Smooth muscle cell (in vitro differentiated cells): ENCODE measurements at regions not wholly inside any gene's neighbourhood (a gene's known extent, or its start where the extent isn't known, plus 50 kb on each side); places are given as distances from the start of the nearest gene placed in this dataset.

Source experiments
- DNase-seq: peaks from one replicate; lab custom pipeline; 2025; ENCODE audit not compliant: unreplicated experiment; lab: John Stamatoyannopoulos, UW
- H2AFZ ChIP-seq: fragments of 200-600 bp; sonication (generic); 2 replicates; pipeline ENCODE4 v1.6.0; 2016; ENCODE audit warnings: antibody characterized with exemption, low read depth, mild to moderate bottlenecking
- H3F3A ChIP-seq: fragments of 200-600 bp; sonication (generic); 2 replicates; pipeline ENCODE4 v1.6.0; 2017; ENCODE audit warnings: antibody characterized with exemption, low read depth
- H3K27ac ChIP-seq: fragments of 200-600 bp; sonication (generic); 2 replicates; pipeline ENCODE4 v1.5.1; 2016; ENCODE audit warnings: low read depth, mild to moderate bottlenecking
- H3K27me3 ChIP-seq: fragments of 200-600 bp; sonication (generic); 2 replicates; pipeline ENCODE4 v1.6.1; 2016; ENCODE audit warnings: low read depth, mild to moderate bottlenecking
- H3K36me3 ChIP-seq: fragments of 200-600 bp; sonication (generic); 2 replicates; pipeline ENCODE4 v1.5.1; 2016; ENCODE audit warnings: low read depth
- H3K4me1 ChIP-seq: fragments of 200-600 bp; sonication (generic); 2 replicates; pipeline ENCODE4 v1.5.1; 2016; ENCODE audit warnings: low read depth
- H3K4me2 ChIP-seq: fragments of 200-600 bp; sonication (generic); 2 replicates; pipeline ENCODE4 v1.6.0; 2016; ENCODE audit warnings: mild to moderate bottlenecking
- H3K4me3 ChIP-seq: fragments of 200-600 bp; sonication (generic); 2 replicates; pipeline ENCODE4 v1.5.1; 2016; ENCODE audit warnings: mild to moderate bottlenecking
- H3K79me2 ChIP-seq: fragments of 200-600 bp; sonication (generic); 2 replicates; pipeline ENCODE4 v1.6.0; 2016; ENCODE audit warnings: low read depth, mild to moderate bottlenecking
- H3K9ac ChIP-seq: fragments of 200-600 bp; sonication (generic); 2 replicates; pipeline ENCODE4 v1.6.0; 2016; ENCODE audit warnings: low read depth
- H3K9me3 ChIP-seq: fragments of 200-600 bp; sonication (generic); replicated peaks from 2 replicates; pipeline ENCODE4 v1.5.1; 2016; ENCODE audit warnings: low read depth
- H4K20me1 ChIP-seq: fragments of 200-600 bp; sonication (generic); 2 replicates; pipeline ENCODE4 v1.6.0; 2016; ENCODE audit warnings: low read depth
- whole genome bisulfite sequencing: methylation state at CpG from one replicate; pipeline ENCODE4 v1.1.7; 2016; ENCODE audit warnings: low lambda C conversion rate; 5-methylcytosine and 5-hydroxymethylcytosine counted together
- TF ChIP-seq, protein P1 (sequence below): fragments of 200-600 bp; sonication (generic); IDR thresholded peaks from 2 replicates; pipeline ENCODE4 v1.5.1; 2017; ENCODE audit warnings: borderline replicate concordance, mild to moderate bottlenecking, antibody characterized with exemption; ENCODE audit not compliant: insufficient read depth, poor library complexity, severe bottlenecking

DNA sequence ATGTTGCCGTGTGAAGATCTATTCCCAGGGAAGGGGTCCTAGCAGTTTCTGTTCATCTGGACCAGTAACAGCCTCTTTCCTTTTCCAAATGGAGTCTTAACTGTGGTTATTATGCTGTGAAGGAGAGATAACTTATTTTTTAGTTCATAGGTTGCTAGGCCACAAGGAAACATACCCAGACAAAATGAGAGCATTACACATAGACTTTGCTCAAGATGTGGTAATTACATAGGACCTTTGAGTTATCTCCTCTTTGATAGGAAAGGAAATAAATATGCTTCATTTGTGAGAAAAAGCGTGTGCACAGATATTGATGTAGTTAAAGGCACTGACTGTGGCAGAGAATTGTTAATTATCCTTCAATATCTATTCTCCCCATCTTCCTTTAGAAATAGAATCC, 52.5 kb upstream of the SNX2 start:
- H3K4me2 ChIP-seq = no peak overlapping the region
- H2AFZ ChIP-seq = no peak overlapping the region
- H3K27ac ChIP-seq = no peak overlapping the region
- H3K9me3 ChIP-seq = no peaks in the 10 kb centered on the region
- TF ChIP-seq, protein P1, sequence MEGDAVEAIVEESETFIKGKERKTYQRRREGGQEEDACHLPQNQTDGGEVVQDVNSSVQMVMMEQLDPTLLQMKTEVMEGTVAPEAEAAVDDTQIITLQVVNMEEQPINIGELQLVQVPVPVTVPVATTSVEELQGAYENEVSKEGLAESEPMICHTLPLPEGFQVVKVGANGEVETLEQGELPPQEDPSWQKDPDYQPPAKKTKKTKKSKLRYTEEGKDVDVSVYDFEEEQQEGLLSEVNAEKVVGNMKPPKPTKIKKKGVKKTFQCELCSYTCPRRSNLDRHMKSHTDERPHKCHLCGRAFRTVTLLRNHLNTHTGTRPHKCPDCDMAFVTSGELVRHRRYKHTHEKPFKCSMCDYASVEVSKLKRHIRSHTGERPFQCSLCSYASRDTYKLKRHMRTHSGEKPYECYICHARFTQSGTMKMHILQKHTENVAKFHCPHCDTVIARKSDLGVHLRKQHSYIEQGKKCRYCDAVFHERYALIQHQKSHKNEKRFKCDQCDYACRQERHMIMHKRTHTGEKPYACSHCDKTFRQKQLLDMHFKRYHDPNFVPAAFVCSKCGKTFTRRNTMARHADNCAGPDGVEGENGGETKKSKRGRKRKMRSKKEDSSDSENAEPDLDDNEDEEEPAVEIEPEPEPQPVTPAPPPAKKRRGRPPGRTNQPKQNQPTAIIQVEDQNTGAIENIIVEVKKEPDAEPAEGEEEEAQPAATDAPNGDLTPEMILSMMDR = no peak
- no peaks in the 10 kb centered on the region for H3K27me3 ChIP-seq
- H3K9ac ChIP-seq = no peak overlapping the region
- no peaks in the 10 kb centered on the region for H4K20me1 ChIP-seq
- no peaks in the 10 kb centered on the region for H3K79me2 ChIP-seq
- peaks cover 5% of the 10 kb centered on the region for H3K4me1 ChIP-seq
- no peak for DNase-seq
- no peaks in the 10 kb centered on the region for H3K36me3 ChIP-seq
- WGBS = 96% methylated on average over 2 of the region's 2 CpGs
- no peaks in the 10 kb centered on the region for H3F3A ChIP-seq
- H3K4me3 ChIP-seq = no peak overlapping the region

DNA sequence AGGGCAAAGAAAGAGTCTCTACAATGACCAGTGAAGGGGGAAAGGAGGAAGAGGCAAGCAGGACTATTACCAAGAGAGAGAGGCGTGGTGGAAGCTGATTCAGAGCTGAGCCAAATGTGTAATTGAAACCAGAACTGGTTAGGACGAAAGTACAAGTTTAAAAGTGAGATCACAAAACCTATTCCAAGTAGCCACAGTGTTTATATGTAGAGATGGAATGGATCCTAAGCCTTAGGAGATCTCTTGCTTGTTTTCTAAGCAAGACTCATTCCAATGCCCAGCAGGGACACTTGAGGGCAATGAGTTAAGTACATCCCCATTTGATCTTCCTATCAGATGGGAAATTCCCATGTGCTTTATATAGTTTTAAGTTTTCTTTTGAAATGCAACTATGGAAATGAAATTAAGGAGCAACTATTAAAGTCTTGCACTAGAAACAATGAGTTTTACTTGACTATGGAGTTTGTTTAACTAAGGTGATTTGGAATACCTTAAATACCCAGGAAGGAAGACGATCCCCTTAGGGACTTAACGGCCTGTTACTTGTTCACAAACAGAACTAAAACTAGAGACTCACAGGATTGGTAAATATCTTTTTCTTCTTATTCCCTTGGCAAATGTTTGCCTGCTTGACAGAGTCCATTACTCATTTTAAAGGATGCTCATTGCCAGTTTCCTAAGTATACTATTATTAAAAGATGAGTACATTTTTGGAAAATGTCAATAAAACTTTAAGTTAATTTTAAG, 51.1 kb upstream of the SNX2 start:
- H3K4me1 ChIP-seq = peaks cover 5% of the 10 kb centered on the region
- H3K9me3 ChIP-seq = no peaks in the 10 kb centered on the region
- peak overlapping the region; percentile 65 for H2AFZ ChIP-seq
- TF ChIP-seq, protein P1 = no peak
- no peaks in the 10 kb centered on the region for H4K20me1 ChIP-seq
- no peak overlapping the region for H3K9ac ChIP-seq
- H3K36me3 ChIP-seq = no peaks in the 10 kb centered on the region
- no peaks in the 10 kb centered on the region for H3K27me3 ChIP-seq
- H3K4me3 ChIP-seq = no peak overlapping the region
- peak overlapping the region; percentile 16 for H3K4me2 ChIP-seq
- peak overlapping the region; percentile 39 for H3K27ac ChIP-seq
- 56% methylated on average over 4 of the region's 4 CpGs for WGBS
- no peaks in the 10 kb centered on the region for H3K79me2 ChIP-seq
- no peak for DNase-seq
- no peaks in the 10 kb centered on the region for H3F3A ChIP-seq
